Loucy (cell line): ENCODE measurements at regions not wholly inside any gene's neighbourhood (a gene's known extent, or its start where the extent isn't known, plus 50 kb on each side); places are given as distances from the start of the nearest gene placed in this dataset.

Source experiments
- H2AFZ ChIP-seq: fragments of 200-600 bp; sonication (generic); 2 replicates; pipeline ENCODE4 v1.6.0; 2016; ENCODE audit warnings: antibody characterized with exemption, mild to moderate bottlenecking, low read length, moderate library complexity
- H3F3A ChIP-seq: fragments of 200-600 bp; 2 replicates; pipeline ENCODE4 v1.6.0; 2016; ENCODE audit warnings: antibody characterized with exemption, low read depth, mild to moderate bottlenecking
- H3K27me3 ChIP-seq: fragments of 200-600 bp; sonication (generic); 2 replicates; pipeline ENCODE4 v1.6.1; 2014; ENCODE audit warnings: low read length, mild to moderate bottlenecking; ENCODE audit not compliant: insufficient read depth, poor library complexity, severe bottlenecking
- H3K36me3 ChIP-seq: fragments of 200-600 bp; sonication (generic); 2 replicates; pipeline ENCODE4 v1.6.1; 2016; ENCODE audit warnings: low read length; ENCODE audit not compliant: insufficient read depth
- H3K4me1 ChIP-seq: fragments of 200-600 bp; sonication (generic); 2 replicates; pipeline ENCODE4 v1.5.1; 2014; ENCODE audit warnings: low read length, mild to moderate bottlenecking; ENCODE audit not compliant: insufficient read depth, poor library complexity, severe bottlenecking
- H3K4me2 ChIP-seq: fragments of 200-600 bp; sonication (generic); 2 replicates; pipeline ENCODE4 v1.6.0; 2014; ENCODE audit warnings: antibody characterized with exemption, low read length, low read depth, mild to moderate bottlenecking; ENCODE audit not compliant: poor library complexity, severe bottlenecking
- H3K4me3 ChIP-seq: fragments of 200-600 bp; sonication (generic); 2 replicates; pipeline ENCODE4 v1.5.1; 2014; ENCODE audit warnings: low read length, mild to moderate bottlenecking, mixed read lengths; ENCODE audit not compliant: poor library complexity, severe bottlenecking
- H3K79me2 ChIP-seq: fragments of 200-600 bp; sonication (generic); 2 replicates; pipeline ENCODE4 v1.6.1; 2014; ENCODE audit warnings: low read length; ENCODE audit not compliant: insufficient read depth
- H3K9ac ChIP-seq: fragments of 200-600 bp; sonication (generic); 2 replicates; pipeline ENCODE4 v1.6.0; 2014; ENCODE audit warnings: mild to moderate bottlenecking, low read depth, low read length, moderate library complexity; ENCODE audit not compliant: poor library complexity, severe bottlenecking
- H3K9me2 ChIP-seq: fragments of 200-600 bp; sonication (generic); replicated peaks from 2 replicates; pipeline ENCODE4 v1.6.1; 2016; ENCODE audit warnings: low read depth, low read length, mixed read lengths
- H3K9me3 ChIP-seq: fragments of 200-600 bp; sonication (generic); 2 replicates; pipeline ENCODE4 v1.6.1; 2014; ENCODE audit warnings: mild to moderate bottlenecking, antibody characterized with exemption, low read length, low read depth; ENCODE audit not compliant: insufficient read depth
- H4K20me1 ChIP-seq: fragments of 200-600 bp; sonication (generic); 2 replicates; pipeline ENCODE4 v1.6.0; 2014; ENCODE audit warnings: antibody characterized with exemption, low read length, mild to moderate bottlenecking; ENCODE audit not compliant: insufficient read depth, poor library complexity, severe bottlenecking
- EZH2phosphoT487 ChIP-seq: fragments of 200-600 bp; IDR thresholded peaks from 2 replicates; pipeline ENCODE4 v1.6.1; 2018; ENCODE audit warnings: antibody characterized with exemption, mild to moderate bottlenecking, moderate library complexity, borderline replicate concordance
- TF ChIP-seq, protein P1 (sequence below): fragments of 200-600 bp; sonication (generic); conservative IDR thresholded peaks from 2 replicates; pipeline ENCODE4 v1.5.1; 2014; ENCODE audit warnings: mild to moderate bottlenecking, antibody characterized with exemption, low read length

DNA sequence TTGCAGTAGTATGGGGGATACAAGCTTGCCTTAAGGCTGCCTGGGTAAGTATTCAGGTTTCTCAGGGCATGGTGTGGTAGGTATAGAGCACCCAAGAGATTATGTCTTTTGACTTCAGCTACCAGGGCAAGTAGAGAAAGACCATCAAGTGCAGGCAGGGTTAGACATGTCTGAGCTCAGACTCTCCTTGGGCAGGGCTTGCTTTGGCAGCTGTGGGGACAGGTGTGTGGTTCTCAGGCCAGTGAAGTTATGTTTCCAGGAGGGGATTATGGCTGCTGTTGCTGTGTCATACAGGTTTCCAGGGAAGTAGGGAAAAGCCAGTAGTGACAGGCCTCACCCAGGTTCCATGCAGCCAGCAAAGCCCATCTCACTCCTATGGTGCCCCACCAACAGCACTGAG lies 1040.4 kb downstream of the FLRT2 start:
- Histone ChIP-seq H3K4me1 (no peaks in the 10 kb centered on the region), H3K27me3 (no peaks in the 10 kb centered on the region), H2AFZ (no peak overlapping the region), H3K9me3 (peaks cover 13% of the 10 kb centered on the region; the same call in 1 of the 2 replicates), H3K4me2 (no peak overlapping the region), H3K4me3 (no peak overlapping the region), H3F3A (no peaks in the 10 kb centered on the region), H3K79me2 (no peaks in the 10 kb centered on the region), H4K20me1 (no peaks in the 10 kb centered on the region), H3K9ac (no peak overlapping the region), H3K9me2 (no peaks in the 10 kb centered on the region), H3K36me3 (no peaks in the 10 kb centered on the region)
- TF ChIP-seq, protein P1, sequence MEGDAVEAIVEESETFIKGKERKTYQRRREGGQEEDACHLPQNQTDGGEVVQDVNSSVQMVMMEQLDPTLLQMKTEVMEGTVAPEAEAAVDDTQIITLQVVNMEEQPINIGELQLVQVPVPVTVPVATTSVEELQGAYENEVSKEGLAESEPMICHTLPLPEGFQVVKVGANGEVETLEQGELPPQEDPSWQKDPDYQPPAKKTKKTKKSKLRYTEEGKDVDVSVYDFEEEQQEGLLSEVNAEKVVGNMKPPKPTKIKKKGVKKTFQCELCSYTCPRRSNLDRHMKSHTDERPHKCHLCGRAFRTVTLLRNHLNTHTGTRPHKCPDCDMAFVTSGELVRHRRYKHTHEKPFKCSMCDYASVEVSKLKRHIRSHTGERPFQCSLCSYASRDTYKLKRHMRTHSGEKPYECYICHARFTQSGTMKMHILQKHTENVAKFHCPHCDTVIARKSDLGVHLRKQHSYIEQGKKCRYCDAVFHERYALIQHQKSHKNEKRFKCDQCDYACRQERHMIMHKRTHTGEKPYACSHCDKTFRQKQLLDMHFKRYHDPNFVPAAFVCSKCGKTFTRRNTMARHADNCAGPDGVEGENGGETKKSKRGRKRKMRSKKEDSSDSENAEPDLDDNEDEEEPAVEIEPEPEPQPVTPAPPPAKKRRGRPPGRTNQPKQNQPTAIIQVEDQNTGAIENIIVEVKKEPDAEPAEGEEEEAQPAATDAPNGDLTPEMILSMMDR = no peak
- TF ChIP-seq EZH2phosphoT487 = no peak

DNA sequence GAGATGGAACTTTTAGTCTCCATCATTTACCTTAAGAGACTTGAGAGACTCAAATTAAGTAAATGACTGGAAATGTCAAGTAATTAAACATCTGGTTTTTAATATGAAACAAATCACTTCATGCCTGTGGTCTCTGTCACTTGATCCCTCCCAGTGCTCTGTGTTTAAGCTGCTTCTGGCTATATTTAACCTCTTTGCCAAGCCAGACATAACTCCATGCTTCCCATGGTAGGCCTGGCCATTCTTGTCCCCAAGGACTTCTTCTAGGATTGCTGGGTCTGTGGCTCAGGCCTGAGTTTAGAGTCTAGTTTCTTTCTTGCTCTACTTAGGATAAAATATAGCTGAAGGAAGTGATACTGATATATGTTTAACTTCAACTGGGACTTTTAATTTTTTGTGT lies 1013.6 kb downstream of the FLRT2 start:
- Histone ChIP-seq H3K4me2 (no peak overlapping the region), H3K4me3 (no peak overlapping the region), H3K27me3 (no peaks in the 10 kb centered on the region), H3K9ac (no peak overlapping the region), H2AFZ (no peak overlapping the region), H3F3A (no peaks in the 10 kb centered on the region), H3K36me3 (no peaks in the 10 kb centered on the region), H3K9me2 (no peaks in the 10 kb centered on the region; the same call in 1 of the 2 replicates), H3K4me1 (no peaks in the 10 kb centered on the region), H4K20me1 (no peaks in the 10 kb centered on the region), H3K79me2 (no peaks in the 10 kb centered on the region), H3K9me3 (no peaks in the 10 kb centered on the region)
- TF ChIP-seq EZH2phosphoT487 = no peak
- TF ChIP-seq, protein P1 = no peak

DNA sequence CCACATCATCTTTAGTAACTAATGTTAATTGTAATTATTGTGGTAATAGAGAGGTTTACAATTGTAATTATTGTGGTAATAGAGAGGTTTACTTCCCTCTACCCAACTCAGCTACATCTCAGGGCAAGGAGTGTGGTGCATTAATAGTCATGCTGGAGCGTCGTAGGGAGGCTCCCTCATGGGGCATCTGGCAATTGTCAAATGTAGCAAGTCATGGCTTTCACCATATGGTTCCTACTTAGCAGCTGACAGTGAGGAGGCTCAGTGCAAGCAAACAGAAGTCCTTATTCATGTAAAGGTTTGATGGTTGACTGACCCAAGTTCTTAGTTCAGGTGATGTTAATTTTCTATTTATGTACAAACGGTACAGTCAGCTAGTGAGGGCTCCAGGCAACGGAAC lies 1012.0 kb downstream of the FLRT2 start:
- no peak overlapping the region for H3K4me2 ChIP-seq
- H4K20me1 ChIP-seq = no peaks in the 10 kb centered on the region
- H3F3A ChIP-seq = no peaks in the 10 kb centered on the region
- no peaks in the 10 kb centered on the region for H3K27me3 ChIP-seq
- TF ChIP-seq, protein P1 = no peak
- TF ChIP-seq EZH2phosphoT487 = no peak
- no peak overlapping the region for H3K9ac ChIP-seq
- H2AFZ ChIP-seq = no peak overlapping the region
- no peaks in the 10 kb centered on the region for H3K36me3 ChIP-seq
- no peaks in the 10 kb centered on the region for H3K79me2 ChIP-seq
- no peak overlapping the region for H3K4me3 ChIP-seq
- no peaks in the 10 kb centered on the region for H3K4me1 ChIP-seq
- H3K9me3 ChIP-seq = no peaks in the 10 kb centered on the region
- no peaks in the 10 kb centered on the region; the same call in 1 of the 2 replicates for H3K9me2 ChIP-seq
